Heart left ventricle (tissue), 13 donors: ENCODE measurements at regions not wholly inside any gene's neighbourhood (a gene's known extent, or its start where the extent isn't known, plus 50 kb on each side); places are given as distances from the start of the nearest gene placed in this dataset.

Experiments used
- CTCF ChIP-seq, 12 donors: fragments of 200-600 bp; sonication (generic) in 4 of 12; IDR thresholded peaks; one replicate each; pipeline versions ENCODE4 v1.5.0 to v1.8.0; 2018 to 2022; ENCODE audit warnings: antibody characterized with exemption in 12 of 12, mild to moderate bottlenecking in 5 of 12
- POLR2A ChIP-seq, 2 donors: fragments of 450-650 bp; IDR thresholded peaks; one replicate each; pipeline ENCODE4 v1.6.1; 2017; ENCODE audit warnings: antibody characterized with exemption in 2 of 2, mild to moderate bottlenecking in 2 of 2, moderate library complexity in 2 of 2
- donor health status: ischemic (EF 13 %, LVEDD 7.1; RV severe dilation, severe dysfunction).
- donor health status: DM: no; HTN: yes; CAD: no.
- donor health status: DM: no; HTN: no; CAD: no.
- donor health status: ischemic (EF 25% LVEDD 6.9; RV normal size, moderate dysfunction).
- donor health status: ischemic (EF 25% LVEDD 5.7; RV mildly dilated, moderate dysfunction).
- donor health status: ischemic (EF 35%, LVEDD 5.7; RV mildly dilated, moderate dysfunction).
- donor health status: nonischemic (EF 11% LVEDD 7.7; RV severe dilation, severe dysfunction).
- donor health status: DM: yes; HTN: yes; CAD: no.
- donor health status: PGD.
- donor health status: ischemic (EF 29% LVEDD 5.4; RV normal size, mild dysfunction).
- donor health status: nonischemic (EF 23%, LVEDD 6.1; RV moderate dilation, normal function).

- TF ChIP-seq POLR2A (IDR thresholded peaks at IDR 0.05) (no peak), CTCF (IDR thresholded peaks at IDR 0.05) (no peak)
Observed at GRCh38 chr14:65263177-65263788, 149.2 kb upstream of the FUT8 start.
